ENCODE measurements at regions not wholly inside any gene's neighbourhood (a gene's known extent, or its start where the extent isn't known, plus 50 kb on each side); places are given as distances from the start of the nearest gene placed in this dataset.

- no peak for TF ChIP-seq REST (IDR thresholded peaks at IDR 0.05)
Observed at GRCh38 chr19:28008695-28009094, 1204.3 kb downstream of the UQCRFS1 start (continued).

GRCh38 chr19:28003543-28003942 lies 1209.4 kb downstream of the UQCRFS1 start:
- H3K4me1 ChIP-seq: no peaks in the 10 kb centered on the region
- TF ChIP-seq USF2 (IDR thresholded peaks at IDR 0.05): no peak
- no peak for TF ChIP-seq BHLHE40 (IDR thresholded peaks at IDR 0.05; ENCODE audit: low read depth, low read length)
- no peak for TF ChIP-seq HOXB5 (CRISPR knock-in tag; IDR thresholded peaks at IDR 0.05)
- TF ChIP-seq E2F6 (IDR thresholded peaks at IDR 0.05; ENCODE audit: borderline replicate concordance, low read depth): no peak
- TF ChIP-seq CBX8 (IDR thresholded peaks at IDR 0.05): no peak
- no peak for TF ChIP-seq HMGXB4 (CRISPR knock-in tag; IDR thresholded peaks at IDR 0.05; ENCODE audit: borderline replicate concordance)
- TF ChIP-seq REST (IDR thresholded peaks at IDR 0.05): no peak
- no peak for TF ChIP-seq CTCF (IDR thresholded peaks at IDR 0.05)
- TF ChIP-seq ZC3H11A (IDR thresholded peaks at IDR 0.05): no peak
- TF ChIP-seq EHMT2 (IDR thresholded peaks at IDR 0.05; ENCODE audit: low read depth): no peak
- no peak for TF ChIP-seq JUNB (IDR thresholded peaks at IDR 0.05)
- no peak for FAIRE-seq
- POLR2A ChIA-PET: no interaction called here
- no peak overlapping the region for H3K4me2 ChIP-seq
- no peak overlapping the region for H3K27ac ChIP-seq
- no peak overlapping the region for H3K4me3 ChIP-seq
- CTCF ChIA-PET: interaction anchor here (1.2 to 1.6 kb wide), 2 partner anchors 11 to 33 kb away, joined by 4 to 6 read pairs; no protein-coding TSS in a partner anchor
- WGBS (ENCODE audit: missing lambda C conversion rate): 0% methylated on average over 1 of the region's 1 CpG
- no peak for ATAC-seq
- peaks cover 8% of the 10 kb centered on the region; the same call in 2 of the 3 replicates for H3K9me3 ChIP-seq
- DNase-seq (ENCODE audit: low read depth in 1 of 2, low spot score in 1 of 2): no peak

All from A549 (cell line).